Nephron (organoid): ENCODE measurements at regions not wholly inside any gene's neighbourhood (a gene's known extent, or its start where the extent isn't known, plus 50 kb on each side); places are given as distances from the start of the nearest gene placed in this dataset.

ENCODE experiments used
- H3K27ac Mint-ChIP-seq, 3 experiments: 2 replicates each; pipeline ENCODE4 v1.8.0; 2020; ENCODE audit warnings: mixed read lengths in 3 of 3, mild to moderate bottlenecking in 2 of 3, moderate library complexity in 1 of 3
- H3K27me3 Mint-ChIP-seq: 2 replicates; pipeline ENCODE4 v1.8.0; 2021; ENCODE audit warnings: low read depth, mild to moderate bottlenecking, moderate library complexity, mixed read lengths
- H3K36me3 Mint-ChIP-seq: 2 replicates; pipeline ENCODE4 v1.8.0; 2020; ENCODE audit warnings: low read depth, mixed read lengths
- H3K4me1 Mint-ChIP-seq: 2 replicates; pipeline ENCODE4 v1.8.0; 2020; ENCODE audit warnings: mixed read lengths
- H3K4me3 Mint-ChIP-seq, 3 experiments: 2 replicates each; pipeline ENCODE4 v1.8.0; 2020; ENCODE audit warnings: mild to moderate bottlenecking in 3 of 3, mixed read lengths in 3 of 3, moderate library complexity in 2 of 3
- H3K9me3 Mint-ChIP-seq: 2 replicates; pipeline ENCODE4 v1.8.0; 2020; ENCODE audit warnings: mixed read lengths
- CTCF ChIP-seq, 3 experiments: fragments of 200-600 bp; sonication (generic); IDR thresholded peaks; one replicate each; pipeline ENCODE4 v1.5.0; 2021; ENCODE audit warnings: antibody characterized with exemption in 3 of 3; ENCODE audit not compliant: unreplicated experiment in 3 of 3

GRCh38 chr5:107100121-107100520 lies 570.6 kb downstream of the EFNA5 start:
- Mint-ChIP-seq H3K27me3 (no peaks in the 10 kb centered on the region), H3K4me3 (no peak overlapping the region), H3K27ac (peak overlapping the region in 1 of 3 experiments; percentile 38), H3K9me3 (peaks cover 10% of the 10 kb centered on the region), H3K36me3 (peaks cover 4% of the 10 kb centered on the region), H3K4me1 (peaks cover 31% of the 10 kb centered on the region)
- TF ChIP-seq CTCF (IDR thresholded peaks at IDR 0.05; ENCODE audit: unreplicated experiment in 3 of 3) = no peak

- peaks cover 27% of the 10 kb centered on the region for H3K4me1 Mint-ChIP-seq
- H3K9me3 Mint-ChIP-seq = peaks cover 12% of the 10 kb centered on the region
- peak overlapping the region in 2 of 3 experiments; percentile 38 to 51 for H3K27ac Mint-ChIP-seq
- H3K36me3 Mint-ChIP-seq = peaks cover 3% of the 10 kb centered on the region
- no peaks in the 10 kb centered on the region for H3K27me3 Mint-ChIP-seq
- no peak overlapping the region for H3K4me3 Mint-ChIP-seq
- no peak for TF ChIP-seq CTCF (IDR thresholded peaks at IDR 0.05; ENCODE audit: unreplicated experiment in 3 of 3)
Measured at GRCh38 chr5:107099506-107099905, 571.2 kb downstream of the EFNA5 start.

GRCh38 chr5:107092695-107093094 lies 578.0 kb downstream of the EFNA5 start:
- Mint-ChIP-seq H3K27ac (no peak overlapping the region), H3K36me3 (peaks cover 5% of the 10 kb centered on the region), H3K9me3 (peaks cover 19% of the 10 kb centered on the region), H3K27me3 (no peaks in the 10 kb centered on the region), H3K4me1 (peaks cover 23% of the 10 kb centered on the region), H3K4me3 (no peak overlapping the region)
- no peak for TF ChIP-seq CTCF (IDR thresholded peaks at IDR 0.05; ENCODE audit: unreplicated experiment in 3 of 3)

DNA sequence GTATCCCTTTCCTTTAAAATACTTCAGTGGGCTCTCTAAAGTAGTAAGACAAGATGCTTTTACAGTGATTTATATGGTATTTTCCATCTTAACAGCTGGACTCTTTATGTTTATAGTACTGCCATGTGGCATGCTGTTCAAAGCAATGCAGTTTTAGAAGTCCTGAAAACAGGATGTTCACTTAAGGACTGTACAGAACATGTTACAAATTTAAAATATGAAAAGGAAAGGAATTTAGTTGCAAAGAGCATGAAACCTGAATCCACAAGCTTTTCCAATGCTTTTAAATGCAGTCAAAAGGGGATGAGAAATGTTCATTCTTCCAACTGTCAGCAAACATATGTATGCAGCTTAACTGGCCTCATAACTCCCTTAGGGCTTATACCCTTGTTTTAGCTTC lies 580.2 kb downstream of the EFNA5 start:
- H3K27ac Mint-ChIP-seq = peak overlapping the region; percentile 30 to 79 (median 70)
- no peaks in the 10 kb centered on the region for H3K27me3 Mint-ChIP-seq
- H3K4me1 Mint-ChIP-seq = peaks cover 23% of the 10 kb centered on the region
- H3K9me3 Mint-ChIP-seq = peaks cover 19% of the 10 kb centered on the region
- TF ChIP-seq CTCF (IDR thresholded peaks at IDR 0.05; ENCODE audit: unreplicated experiment in 3 of 3) = no peak
- no peak overlapping the region for H3K4me3 Mint-ChIP-seq
- peaks cover 5% of the 10 kb centered on the region for H3K36me3 Mint-ChIP-seq

- H3K27ac Mint-ChIP-seq = no peak overlapping the region
Measured at GRCh38 chr5:107088907-107089306, 581.8 kb downstream of the EFNA5 start.

More at GRCh38 chr5:107088907-107089306, 581.8 kb downstream of the EFNA5 start:
- TF ChIP-seq CTCF (IDR thresholded peaks at IDR 0.05; ENCODE audit: unreplicated experiment in 3 of 3) = no peak
- no peak overlapping the region for H3K4me3 Mint-ChIP-seq
- peaks cover 9% of the 10 kb centered on the region for H3K9me3 Mint-ChIP-seq
- peaks cover 5% of the 10 kb centered on the region for H3K36me3 Mint-ChIP-seq
- no peaks in the 10 kb centered on the region for H3K27me3 Mint-ChIP-seq
- H3K4me1 Mint-ChIP-seq = peaks cover 23% of the 10 kb centered on the region
